ENCODE measurements at regions not wholly inside any gene's neighbourhood (a gene's known extent, or its start where the extent isn't known, plus 50 kb on each side); places are given as distances from the start of the nearest gene placed in this dataset.

DNA sequence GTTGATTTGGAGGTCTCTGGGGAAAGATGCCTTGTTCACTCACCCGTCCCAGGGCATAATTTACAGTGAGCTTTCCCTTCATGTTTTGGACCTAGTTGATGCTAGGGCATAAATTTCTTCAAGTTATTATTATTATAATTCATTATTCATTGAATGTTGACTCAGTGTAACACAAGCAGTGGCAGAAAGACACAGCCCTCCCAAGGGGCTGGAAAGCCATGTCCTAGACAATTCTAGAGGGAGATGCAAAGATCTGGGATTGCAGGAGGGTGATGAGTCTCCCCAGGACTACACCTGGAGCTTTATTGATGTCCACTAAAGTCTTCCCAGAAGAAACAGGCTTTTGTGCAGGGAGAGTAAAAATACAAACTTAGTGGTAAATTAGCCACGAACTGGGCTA is 322.0 kb upstream of the MOCS1 start:
- intact Hi-C loops (cut with DNase I): no loop called here
- Histone ChIP-seq H3K27ac (no peak overlapping the region), H3K4me3 (no peak overlapping the region), H3K9me3 (no peaks in the 10 kb centered on the region), H3K4me1 (no peaks in the 10 kb centered on the region), H3K36me3 (no peaks in the 10 kb centered on the region), H3K27me3 (no peaks in the 10 kb centered on the region)
- no peak for TF ChIP-seq POLR2AphosphoS5 (IDR thresholded peaks at IDR 0.05; ENCODE audit: insufficient read depth in 1 of 2, low read depth in 1 of 2)
- TF ChIP-seq, protein P1, sequence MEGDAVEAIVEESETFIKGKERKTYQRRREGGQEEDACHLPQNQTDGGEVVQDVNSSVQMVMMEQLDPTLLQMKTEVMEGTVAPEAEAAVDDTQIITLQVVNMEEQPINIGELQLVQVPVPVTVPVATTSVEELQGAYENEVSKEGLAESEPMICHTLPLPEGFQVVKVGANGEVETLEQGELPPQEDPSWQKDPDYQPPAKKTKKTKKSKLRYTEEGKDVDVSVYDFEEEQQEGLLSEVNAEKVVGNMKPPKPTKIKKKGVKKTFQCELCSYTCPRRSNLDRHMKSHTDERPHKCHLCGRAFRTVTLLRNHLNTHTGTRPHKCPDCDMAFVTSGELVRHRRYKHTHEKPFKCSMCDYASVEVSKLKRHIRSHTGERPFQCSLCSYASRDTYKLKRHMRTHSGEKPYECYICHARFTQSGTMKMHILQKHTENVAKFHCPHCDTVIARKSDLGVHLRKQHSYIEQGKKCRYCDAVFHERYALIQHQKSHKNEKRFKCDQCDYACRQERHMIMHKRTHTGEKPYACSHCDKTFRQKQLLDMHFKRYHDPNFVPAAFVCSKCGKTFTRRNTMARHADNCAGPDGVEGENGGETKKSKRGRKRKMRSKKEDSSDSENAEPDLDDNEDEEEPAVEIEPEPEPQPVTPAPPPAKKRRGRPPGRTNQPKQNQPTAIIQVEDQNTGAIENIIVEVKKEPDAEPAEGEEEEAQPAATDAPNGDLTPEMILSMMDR (IDR thresholded peaks at IDR 0.05): no peak
- TF ChIP-seq POLR2A (IDR thresholded peaks at IDR 0.05): no peak
- no peak for DNase-seq (ENCODE audit: extremely low spot score in 2 of 2)

DNA sequence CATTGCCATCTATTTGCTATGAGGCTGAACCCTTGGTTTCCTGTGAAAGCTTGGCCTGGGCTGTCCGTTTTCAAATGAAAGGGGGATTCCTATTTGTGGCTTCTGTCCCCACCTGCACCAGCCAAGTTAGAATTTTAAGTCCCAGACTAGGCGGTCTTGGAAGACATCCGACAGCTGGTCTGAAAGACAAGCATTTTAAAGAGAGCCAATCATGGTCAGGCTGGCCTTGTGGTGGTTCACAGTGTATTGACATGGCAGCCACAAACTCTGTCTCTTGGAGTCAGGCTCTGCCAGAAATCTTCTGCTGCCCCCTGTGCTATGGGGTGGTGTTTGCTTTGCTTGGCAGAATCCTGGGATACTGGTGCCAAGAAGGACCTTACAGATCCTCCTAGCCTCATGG is 319.2 kb upstream of the MOCS1 start:
- intact Hi-C loops (cut with DNase I): no loop called here
- TF ChIP-seq POLR2AphosphoS5 (IDR thresholded peaks at IDR 0.05; ENCODE audit: insufficient read depth in 1 of 2, low read depth in 1 of 2) (no peak), POLR2A (IDR thresholded peaks at IDR 0.05) (no peak)
- TF ChIP-seq, protein P1 (IDR thresholded peaks at IDR 0.05): no peak
- no peak for DNase-seq (ENCODE audit: extremely low spot score in 2 of 2)
- Histone ChIP-seq H3K9me3 (no peaks in the 10 kb centered on the region), H3K4me3 (no peak overlapping the region), H3K27ac (no peak overlapping the region), H3K4me1 (no peaks in the 10 kb centered on the region), H3K27me3 (no peaks in the 10 kb centered on the region), H3K36me3 (no peaks in the 10 kb centered on the region)

DNA sequence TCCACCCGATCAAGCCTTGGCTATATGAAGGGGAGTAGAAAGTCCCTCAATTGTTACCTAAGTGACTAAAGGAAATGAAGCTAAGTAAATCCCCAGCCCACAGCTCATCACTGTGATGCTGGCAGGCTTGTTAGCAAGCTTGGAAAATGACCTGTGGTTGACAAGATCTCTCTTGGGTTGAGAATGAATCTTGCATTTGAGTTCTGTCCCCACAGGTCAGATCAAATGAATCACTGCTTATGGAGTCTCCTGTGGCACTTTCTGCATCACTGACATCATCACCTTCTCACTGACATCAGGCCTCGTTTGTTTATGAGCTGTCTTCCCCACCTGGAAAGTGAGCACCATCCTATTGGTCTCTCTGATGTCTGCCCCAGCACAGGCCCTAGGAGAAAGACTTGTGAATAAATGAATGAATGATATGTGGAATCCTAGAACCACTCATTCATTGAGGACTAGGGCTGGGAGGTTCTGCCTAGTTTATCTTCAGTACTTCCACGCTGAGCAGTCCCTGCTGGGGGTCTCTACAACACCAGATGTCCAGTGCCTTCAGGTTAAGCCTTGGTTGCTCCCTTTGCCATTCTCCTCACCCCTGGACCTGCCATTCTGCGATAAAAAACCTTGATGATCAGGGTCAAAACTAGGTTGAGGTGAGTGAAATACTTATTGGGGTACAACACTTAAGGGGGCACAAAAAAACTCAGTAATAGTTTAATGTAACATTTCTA is 318.4 kb upstream of the MOCS1 start:
- Histone ChIP-seq H3K27me3 (no peaks in the 10 kb centered on the region), H3K27ac (no peak overlapping the region), H3K4me1 (no peaks in the 10 kb centered on the region), H3K9me3 (no peaks in the 10 kb centered on the region), H3K4me3 (no peak overlapping the region), H3K36me3 (no peaks in the 10 kb centered on the region)
- no peak for DNase-seq (ENCODE audit: extremely low spot score in 2 of 2)
- intact Hi-C loops (cut with DNase I): no loop called here
- TF ChIP-seq, protein P1 (IDR thresholded peaks at IDR 0.05): no peak
- TF ChIP-seq POLR2AphosphoS5 (IDR thresholded peaks at IDR 0.05; ENCODE audit: insufficient read depth in 1 of 2, low read depth in 1 of 2): no peak
- no peak for TF ChIP-seq POLR2A (IDR thresholded peaks at IDR 0.05)

DNA sequence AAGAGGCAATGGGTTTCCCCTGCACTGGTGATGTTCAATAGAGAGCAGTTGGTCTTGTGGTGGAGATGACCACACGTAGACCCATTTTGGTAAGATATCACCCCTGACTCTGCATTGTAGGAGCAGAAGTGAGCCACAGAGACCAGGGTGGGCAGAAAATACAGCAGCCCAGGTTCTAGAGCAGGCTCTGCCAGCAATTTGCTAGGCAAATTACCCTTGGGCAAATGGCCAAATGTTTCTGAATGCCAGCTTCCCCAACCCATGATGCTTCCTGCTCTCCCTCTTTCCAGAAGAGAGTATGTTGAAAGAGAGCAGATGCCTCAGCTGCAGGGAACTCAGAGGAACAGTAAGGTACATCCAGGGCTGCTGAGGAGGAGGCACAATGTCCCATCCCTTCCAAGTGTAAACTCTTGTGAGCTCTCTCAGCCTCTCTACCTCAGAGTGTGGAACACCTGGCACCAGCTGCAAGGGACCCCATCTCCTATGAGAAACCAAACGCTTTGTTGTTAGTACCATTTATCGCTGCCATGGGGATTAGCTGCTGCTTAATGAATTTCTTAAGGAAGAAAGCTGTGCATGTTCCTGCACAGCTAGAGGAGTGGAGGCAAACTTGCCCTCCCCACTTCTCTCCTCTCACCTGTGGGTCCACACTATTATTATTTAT is 317.5 kb upstream of the MOCS1 start:
- no peaks in the 10 kb centered on the region for H3K9me3 ChIP-seq
- H3K36me3 ChIP-seq: no peaks in the 10 kb centered on the region
- no peak for DNase-seq (ENCODE audit: extremely low spot score in 2 of 2)
- no peak overlapping the region for H3K27ac ChIP-seq
- H3K4me3 ChIP-seq: no peak overlapping the region
- H3K4me1 ChIP-seq: no peaks in the 10 kb centered on the region
- intact Hi-C loops (cut with DNase I): no loop called here
- H3K27me3 ChIP-seq: no peaks in the 10 kb centered on the region
- TF ChIP-seq POLR2A (IDR thresholded peaks at IDR 0.05): no peak
- TF ChIP-seq, protein P1 (IDR thresholded peaks at IDR 0.05): no peak
- TF ChIP-seq POLR2AphosphoS5 (IDR thresholded peaks at IDR 0.05; ENCODE audit: insufficient read depth in 1 of 2, low read depth in 1 of 2): no peak

DNA sequence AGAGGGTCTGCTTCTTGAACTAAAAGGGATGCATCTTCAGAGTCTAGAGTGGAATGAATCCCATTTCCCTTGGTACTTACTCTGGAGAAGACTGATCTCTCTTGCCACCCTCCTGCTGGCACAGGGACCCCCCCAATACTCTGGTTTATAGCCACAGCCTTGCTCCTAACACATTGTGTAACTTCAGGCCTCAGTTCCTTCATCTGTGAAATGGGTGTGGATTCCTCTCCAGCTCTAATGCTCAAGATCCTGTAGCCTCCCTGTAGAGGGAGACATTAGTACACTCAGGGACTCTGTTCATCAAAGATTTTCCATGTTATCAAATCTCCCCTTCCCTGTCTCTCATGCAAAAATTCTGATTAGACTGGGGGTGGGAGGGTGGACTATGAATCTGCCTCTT is 315.7 kb upstream of the MOCS1 start:
- H3K4me3 ChIP-seq: no peak overlapping the region
- TF ChIP-seq POLR2A (IDR thresholded peaks at IDR 0.05) (no peak), POLR2AphosphoS5 (IDR thresholded peaks at IDR 0.05; ENCODE audit: insufficient read depth in 1 of 2, low read depth in 1 of 2) (no peak)
- TF ChIP-seq, protein P1 (IDR thresholded peaks at IDR 0.05): no peak
- no peaks in the 10 kb centered on the region for H3K9me3 ChIP-seq
- H3K27me3 ChIP-seq: no peaks in the 10 kb centered on the region
- intact Hi-C loops (cut with DNase I): no loop called here
- H3K27ac ChIP-seq: no peak overlapping the region
- no peaks in the 10 kb centered on the region for H3K4me1 ChIP-seq
- no peak for DNase-seq (ENCODE audit: extremely low spot score in 2 of 2)
- no peaks in the 10 kb centered on the region for H3K36me3 ChIP-seq
